Neural progenitor cell (in vitro differentiated cells): ENCODE measurements at regions not wholly inside any gene's neighbourhood (a gene's known extent, or its start where the extent isn't known, plus 50 kb on each side); places are given as distances from the start of the nearest gene placed in this dataset.

Experiments used
- DNase-seq: peaks from one replicate; pipeline ENCODE4 v3.0.0-alpha.2; 2016; ENCODE audit warnings: low spot score
- H2AFZ ChIP-seq: fragments of 200-600 bp; sonication (generic); replicated peaks from 2 replicates; pipeline ENCODE4 v1.6.1; 2016; ENCODE audit warnings: antibody characterized with exemption
- H3F3A ChIP-seq: fragments of 200-600 bp; sonication (generic); 2 replicates; pipeline ENCODE4 v1.6.1; 2016; ENCODE audit warnings: antibody characterized with exemption, low read depth
- H3K27ac ChIP-seq: fragments of 200-600 bp; sonication (generic); 2 replicates; pipeline ENCODE4 v1.5.1; 2016; ENCODE audit warnings: mild to moderate bottlenecking
- H3K27me3 ChIP-seq: fragments of 200-600 bp; sonication (generic); 2 replicates; pipeline ENCODE4 v1.6.1; 2016; ENCODE audit warnings: mild to moderate bottlenecking, moderate library complexity
- H3K36me3 ChIP-seq: fragments of 200-600 bp; sonication (generic); 2 replicates; pipeline ENCODE4 v1.5.1; 2016
- H3K4me1 ChIP-seq: fragments of 200-600 bp; sonication (generic); 2 replicates; pipeline ENCODE4 v1.6.1; 2016; ENCODE audit warnings: mixed run types
- H3K4me2 ChIP-seq: fragments of 200-600 bp; sonication (generic); 2 replicates; pipeline ENCODE4 v1.6.1; 2016
- H3K4me3 ChIP-seq: fragments of 200-600 bp; sonication (generic); 2 replicates; pipeline ENCODE4 v1.5.1; 2016
- H3K79me2 ChIP-seq: fragments of 200-600 bp; sonication (generic); 2 replicates; pipeline ENCODE4 v1.6.1; 2016; ENCODE audit warnings: low read depth
- H3K9ac ChIP-seq: fragments of 200-600 bp; sonication (generic); 2 replicates; pipeline ENCODE4 v1.6.1; 2016
- H3K9me3 ChIP-seq: fragments of 200-600 bp; sonication (generic); 2 replicates; pipeline ENCODE4 v1.5.1; 2016; ENCODE audit warnings: low read depth
- H4K20me1 ChIP-seq: fragments of 200-600 bp; sonication (generic); 2 replicates; pipeline ENCODE4 v1.6.1; 2016; ENCODE audit warnings: low read depth
- H3K27ac Mint-ChIP-seq: 3 replicates; pipeline ENCODE4 v1.8.0; 2021; ENCODE audit warnings: mixed read lengths
- H3K27me3 Mint-ChIP-seq: 2 replicates; pipeline ENCODE4 v1.8.0; 2022; ENCODE audit warnings: low read depth, mild to moderate bottlenecking, inconsistent platforms, moderate library complexity, mixed read lengths; ENCODE audit not compliant: insufficient read depth
- H3K36me3 Mint-ChIP-seq: 3 replicates; pipeline ENCODE4 v1.8.0; 2021; ENCODE audit warnings: mixed read lengths
- H3K4me1 Mint-ChIP-seq: 3 replicates; pipeline ENCODE4 v1.8.0; 2021; ENCODE audit warnings: mixed read lengths
- H3K4me3 Mint-ChIP-seq: 3 replicates; pipeline ENCODE4 v1.8.0; 2021; ENCODE audit warnings: mild to moderate bottlenecking, moderate library complexity, mixed read lengths
- H3K9me3 Mint-ChIP-seq: 3 replicates; pipeline ENCODE4 v1.8.0; 2020; ENCODE audit warnings: mixed read lengths
- CTCF ChIP-seq: fragments of 200-600 bp; sonication (generic); IDR thresholded peaks from 2 replicates; pipeline ENCODE4 v1.5.1; 2017; ENCODE audit warnings: antibody characterized with exemption, mild to moderate bottlenecking
- EZH2 ChIP-seq: fragments of 200-600 bp; sonication (generic); IDR thresholded peaks from 2 replicates; pipeline ENCODE4 v1.6.1; 2017; ENCODE audit warnings: antibody characterized with exemption, mild to moderate bottlenecking, moderate library complexity
- EZH2phosphoT487 ChIP-seq: fragments of 200-600 bp; sonication (generic); IDR thresholded peaks from 2 replicates; pipeline ENCODE4 v1.6.1; 2017; ENCODE audit warnings: antibody characterized with exemption

- H3K4me3 Mint-ChIP-seq, result no peak overlapping the region
- H3K27me3 Mint-ChIP-seq, result no peaks in the 10 kb centered on the region
Measured at GRCh38 chr13:80591976-80592740, 251.2 kb upstream of the SPRY2 start.

GRCh38 chr13:80590551-80590950 is 249.6 kb upstream of the SPRY2 start:
- peaks cover 15% of the 10 kb centered on the region for H3K9me3 Mint-ChIP-seq
- TF ChIP-seq EZH2 (no peak), CTCF (no peak), EZH2phosphoT487 (no peak)
- H3K27me3 ChIP-seq, result no peaks in the 10 kb centered on the region
- H3K9me3 ChIP-seq, result no peaks in the 10 kb centered on the region
- no peaks in the 10 kb centered on the region for H3K36me3 ChIP-seq
- no peaks in the 10 kb centered on the region for H3K27me3 Mint-ChIP-seq
- H3K4me2 ChIP-seq, result no peak overlapping the region
- no peak overlapping the region for H3K9ac ChIP-seq
- H3K4me3 Mint-ChIP-seq, result no peak overlapping the region
- no peaks in the 10 kb centered on the region for H3K4me1 ChIP-seq
- H3K4me3 ChIP-seq, result no peak overlapping the region
- no peak overlapping the region for H3K27ac Mint-ChIP-seq
- H3K4me1 Mint-ChIP-seq, result no peaks in the 10 kb centered on the region
- no peaks in the 10 kb centered on the region for H3K36me3 Mint-ChIP-seq
- H3K79me2 ChIP-seq, result no peaks in the 10 kb centered on the region
- no peak for DNase-seq
- no peaks in the 10 kb centered on the region for H3F3A ChIP-seq
- no peaks in the 10 kb centered on the region for H4K20me1 ChIP-seq
- no peak overlapping the region for H2AFZ ChIP-seq
- H3K27ac ChIP-seq, result no peak overlapping the region

More at GRCh38 chr13:80591976-80592740, 251.2 kb upstream of the SPRY2 start:
- no peaks in the 10 kb centered on the region for H3K36me3 ChIP-seq
- no peak overlapping the region for H3K27ac Mint-ChIP-seq
- H3K36me3 Mint-ChIP-seq, result no peaks in the 10 kb centered on the region
- no peaks in the 10 kb centered on the region for H4K20me1 ChIP-seq
- H3K4me3 ChIP-seq, result no peak overlapping the region
- H2AFZ ChIP-seq, result no peak overlapping the region
- H3F3A ChIP-seq, result no peaks in the 10 kb centered on the region
- H3K79me2 ChIP-seq, result no peaks in the 10 kb centered on the region
- TF ChIP-seq CTCF, result no peak
- TF ChIP-seq EZH2, result no peak
- TF ChIP-seq EZH2phosphoT487, result no peak
- H3K27me3 ChIP-seq, result no peaks in the 10 kb centered on the region
- no peak overlapping the region for H3K27ac ChIP-seq
- no peaks in the 10 kb centered on the region for H3K4me1 Mint-ChIP-seq
- peaks cover 18% of the 10 kb centered on the region for H3K9me3 Mint-ChIP-seq
- H3K9me3 ChIP-seq, result no peaks in the 10 kb centered on the region
- no peak overlapping the region for H3K4me2 ChIP-seq
- H3K9ac ChIP-seq, result no peak overlapping the region
- no peaks in the 10 kb centered on the region for H3K4me1 ChIP-seq
- no peak for DNase-seq

GRCh38 chr13:80586356-80586755 is 245.4 kb upstream of the SPRY2 start:
- Histone ChIP-seq H3K4me3 (no peak overlapping the region), H3K27ac (no peak overlapping the region), H3K4me2 (no peak overlapping the region), H3K79me2 (no peaks in the 10 kb centered on the region), H3F3A (no peaks in the 10 kb centered on the region), H3K36me3 (no peaks in the 10 kb centered on the region), H4K20me1 (no peaks in the 10 kb centered on the region), H3K9me3 (no peaks in the 10 kb centered on the region), H2AFZ (no peak overlapping the region), H3K27me3 (no peaks in the 10 kb centered on the region), H3K4me1 (no peaks in the 10 kb centered on the region), H3K9ac (no peak overlapping the region)
- no peak overlapping the region for H3K27ac Mint-ChIP-seq
- DNase-seq, result no peak
- no peak overlapping the region for H3K4me3 Mint-ChIP-seq
- peaks cover 3% of the 10 kb centered on the region for H3K4me1 Mint-ChIP-seq
- TF ChIP-seq EZH2phosphoT487 (no peak), CTCF (no peak), EZH2 (no peak)
- H3K27me3 Mint-ChIP-seq, result no peaks in the 10 kb centered on the region
- H3K9me3 Mint-ChIP-seq, result peaks cover 29% of the 10 kb centered on the region
- H3K36me3 Mint-ChIP-seq, result no peaks in the 10 kb centered on the region
